IMR-90 (cell line): ENCODE measurements at regions not wholly inside any gene's neighbourhood (a gene's known extent, or its start where the extent isn't known, plus 50 kb on each side); places are given as distances from the start of the nearest gene placed in this dataset.

Experiments used
- ATAC-seq: fragments of 200-7000 bp; cut with Tn5 transposase; 2 replicates; pipeline ENCODE4 v1.9.1; 2020; ENCODE audit warnings: low read depth, mild to moderate bottlenecking, moderate library complexity
- BruUV-seq: library from RNA; stranded (reverse); fragments of 400-500 nt; replicated peaks from 2 replicates; lab custom pipeline; 2021; lab: Mats Ljungman, UMichigan
- CTCF ChIA-PET: fragments of 300-600 bp; formaldehyde crosslinking; extraction: SDS; loops from one replicate; lab custom pipeline; 2021; ENCODE audit warnings: antibody characterized with exemption; lab: Yijun Ruan, JAX
- POLR2A ChIA-PET: fragments of 300-600 bp; sonication (Branson Sonifier 250); formaldehyde crosslinking; loops from one replicate; lab custom pipeline; 2022; ENCODE audit warnings: antibody characterized with exemption; ENCODE audit not compliant: unreplicated experiment; lab: Charles Lee
- DNase-seq: peaks from one replicate; pipeline ENCODE4 v3.0.0; 2013
- H2AFZ ChIP-seq: replicated peaks from 2 replicates; pipeline ENCODE3; 2013; ENCODE audit warnings: low read length, mild to moderate bottlenecking; ENCODE audit not compliant: poor library complexity
- H2AK5ac ChIP-seq: 2 replicates; pipeline ENCODE4 v1.6.1; 2013; ENCODE audit warnings: low read depth, low read length, inconsistent platforms
- H2AK9ac ChIP-seq: replicated peaks from 2 replicates; pipeline ENCODE3; 2013; ENCODE audit warnings: mild to moderate bottlenecking, low read depth, low read length, moderate library complexity; ENCODE audit not compliant: poor library complexity
- H2BK120ac ChIP-seq: 2 replicates; pipeline ENCODE4 v1.6.1; 2013; ENCODE audit warnings: low read depth, low read length, inconsistent platforms
- H2BK15ac ChIP-seq: 3 replicates; pipeline ENCODE4 v1.6.1; 2013; ENCODE audit warnings: low read depth, low read length, inconsistent platforms
- H2BK20ac ChIP-seq: 2 replicates; pipeline ENCODE4 v1.6.1; 2013; ENCODE audit warnings: low read depth, mild to moderate bottlenecking, inconsistent platforms, low read length, moderate library complexity
- H2BK5ac ChIP-seq: 2 replicates; pipeline ENCODE4 v1.6.1; 2013; ENCODE audit warnings: mild to moderate bottlenecking, low read depth, low read length, inconsistent platforms; ENCODE audit not compliant: poor library complexity, severe bottlenecking
- H3K14ac ChIP-seq: replicated peaks from 2 replicates; pipeline ENCODE4 v1.6.1; 2013; ENCODE audit warnings: low read depth, low read length, inconsistent platforms
- H3K18ac ChIP-seq: 2 replicates; pipeline ENCODE4 v1.6.1; 2013; ENCODE audit warnings: low read depth, low read length, control low read depth
- H3K23ac ChIP-seq: 2 replicates; pipeline ENCODE4 v1.6.1; 2013; ENCODE audit warnings: low read depth, low read length, inconsistent platforms
- H3K27ac ChIP-seq: 2 replicates; pipeline ENCODE4 v1.5.1; 2013; ENCODE audit warnings: mild to moderate bottlenecking, control low read depth, low read length; ENCODE audit not compliant: insufficient read depth
- H3K27me3 ChIP-seq: 2 replicates; pipeline ENCODE4 v1.6.1; 2013; ENCODE audit warnings: low read length; ENCODE audit not compliant: control insufficient read depth, insufficient read depth
- H3K36me3 ChIP-seq: 2 replicates; pipeline ENCODE4 v1.6.1; 2013; ENCODE audit warnings: low read length, mixed read lengths; ENCODE audit not compliant: control insufficient read depth, insufficient read depth
- H3K4ac ChIP-seq: 2 replicates; pipeline ENCODE4 v1.6.1; 2013; ENCODE audit warnings: low read depth, low read length, inconsistent platforms
- H3K4me1 ChIP-seq: 2 replicates; pipeline ENCODE4 v1.6.1; 2013; ENCODE audit warnings: low read length, mixed read lengths; ENCODE audit not compliant: control insufficient read depth, insufficient read depth
- H3K4me2 ChIP-seq: 2 replicates; pipeline ENCODE4 v1.6.1; 2013; ENCODE audit warnings: low read depth, mild to moderate bottlenecking, control low read depth, low read length, moderate library complexity
- H3K4me3 ChIP-seq: 2 replicates; pipeline ENCODE4 v1.5.1; 2013; ENCODE audit warnings: low read depth, mild to moderate bottlenecking, control low read depth, low read length, moderate library complexity; ENCODE audit not compliant: insufficient read depth
- H3K56ac ChIP-seq: 2 replicates; pipeline ENCODE4 v1.6.1; 2013; ENCODE audit warnings: low read length, inconsistent platforms; ENCODE audit not compliant: insufficient read depth; ENCODE audit errors: extremely low read depth
- H3K79me1 ChIP-seq, 2 experiments: 2 replicates each; pipeline ENCODE4 v1.6.1; 2013; ENCODE audit warnings: low read length in 2 of 2, inconsistent platforms in 1 of 2, low read depth in 1 of 2
- H3K9ac ChIP-seq: 2 replicates; pipeline ENCODE4 v1.6.1; 2013; ENCODE audit warnings: low read depth, low read length, control low read depth
- H3K9me1 ChIP-seq: 2 replicates; pipeline ENCODE4 v1.6.1; 2013; ENCODE audit warnings: low read length, inconsistent platforms; ENCODE audit not compliant: insufficient read depth
- H3K9me3 ChIP-seq: 2 replicates; pipeline ENCODE4 v1.6.1; 2013; ENCODE audit warnings: low read length; ENCODE audit not compliant: control insufficient read depth, insufficient read depth
- H4K20me1 ChIP-seq: 2 replicates; pipeline ENCODE4 v1.6.1; 2013; ENCODE audit warnings: low read length, inconsistent platforms; ENCODE audit not compliant: insufficient read depth
- H4K5ac ChIP-seq: 2 replicates; pipeline ENCODE4 v1.6.1; 2013; ENCODE audit warnings: mild to moderate bottlenecking, low read depth, low read length, control low read depth
- H4K8ac ChIP-seq, 2 experiments: 2 replicates each; pipeline ENCODE4 v1.6.1; 2013; ENCODE audit warnings: low read depth in 2 of 2, low read length in 2 of 2, control low read depth in 1 of 2, inconsistent platforms in 1 of 2
- H4K91ac ChIP-seq: 2 replicates; pipeline ENCODE4 v1.6.1; 2013; ENCODE audit warnings: low read depth, low read length, inconsistent platforms; ENCODE audit not compliant: insufficient read depth
- WGBS, 2 experiments: methylation state at CpG; one replicate each; pipeline versions ENCODE4 v1.1.5 to v1.1.7; 2013; ENCODE audit warnings: missing lambda C conversion rate in 2 of 2; ENCODE audit not compliant: insufficient read length in 1 of 2; ENCODE audit errors: extremely low coverage in 2 of 2; 5-methylcytosine and 5-hydroxymethylcytosine counted together
- dilution Hi-C: fragments of 300-500 bp; cut with HindIII; formaldehyde crosslinking; loops from one replicate; pipeline ENCODE4 v1.14.3; 2018; ENCODE audit warnings: low sequenced_read_pairs; ENCODE audit not compliant: unreplicated experiment
- in situ Hi-C: fragments of 300-500 bp; cut with MboI; formaldehyde crosslinking; loops from 3 replicates; pipeline ENCODE4 v1.14.3; 2019; ENCODE audit warnings: low sequenced_read_pairs, inconsistent platforms, mixed read lengths
- intact Hi-C: fragments of 100-400 bp; cut with micrococcal nuclease; formaldehyde crosslinking; loops from 2 replicates; pipeline ENCODE4 v1.10.0; 2022
- TF ChIP-seq, protein P1 (sequence below): conservative IDR thresholded peaks from 2 replicates; pipeline ENCODE4 v1.5.1; 2012; ENCODE audit warnings: mild to moderate bottlenecking, low read depth, low read length, improper control_type of control experiment

DNA sequence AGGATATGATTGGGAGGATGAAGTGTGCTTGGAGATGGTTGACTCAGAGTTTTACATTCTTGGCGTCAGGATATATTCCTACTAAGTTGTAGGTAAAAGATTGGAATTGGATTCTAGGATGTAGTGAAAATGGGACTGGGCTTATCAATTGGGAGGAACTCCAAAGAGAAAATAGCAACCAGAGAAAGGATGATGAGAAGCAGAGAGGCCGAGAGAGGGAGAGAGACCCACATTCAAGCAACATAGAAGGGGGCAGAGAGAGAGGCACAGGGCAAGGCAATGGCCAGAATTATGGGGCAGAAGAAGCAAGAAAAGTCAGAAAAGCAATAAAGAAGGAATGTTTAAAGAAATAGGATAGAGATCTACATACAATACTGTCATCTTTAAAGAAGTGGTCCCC lies 217.9 kb upstream of the ACTBL2 start:
- BruUV-seq, result no TSS peak
- ChIA-PET CTCF (no interaction called here), POLR2A (no interaction called here)
- DNase-seq (no peak), ATAC-seq (no peak)
- Histone ChIP-seq H3K23ac (no peak overlapping the region), H2AK5ac (no peak overlapping the region), H4K91ac (no peak overlapping the region), H3K4ac (no peak overlapping the region), H3K27me3 (no peaks in the 10 kb centered on the region), H2BK15ac (no peak overlapping the region; the same call in 2 of the 3 replicates), H3K4me2 (no peak overlapping the region), H3K27ac (no peak overlapping the region), H4K20me1 (no peaks in the 10 kb centered on the region), H2AK9ac (no peak overlapping the region), H4K5ac (no peak overlapping the region), H3K18ac (no peak overlapping the region), H3K4me3 (no peak overlapping the region), H3K79me1 (no peaks in the 10 kb centered on the region), H3K14ac (no peak overlapping the region), H3K36me3 (no peaks in the 10 kb centered on the region), H3K4me1 (peaks cover 4% of the 10 kb centered on the region), H3K9me1 (no peaks in the 10 kb centered on the region), H3K9me3 (no peaks in the 10 kb centered on the region), H2BK5ac (no peak overlapping the region), H4K8ac (no peak overlapping the region), H2AFZ (no peak overlapping the region), H2BK20ac (no peak overlapping the region), H3K9ac (no peak overlapping the region), H2BK120ac (no peak overlapping the region), H3K56ac (no peak overlapping the region)
- WGBS, 2 experiments, result 80% methylated on average over 1 of the region's 2 CpGs; no CpG with 5 or more reads in 1 of the 2 experiments
- in situ Hi-C loops, result no loop called here
- TF ChIP-seq, protein P1, sequence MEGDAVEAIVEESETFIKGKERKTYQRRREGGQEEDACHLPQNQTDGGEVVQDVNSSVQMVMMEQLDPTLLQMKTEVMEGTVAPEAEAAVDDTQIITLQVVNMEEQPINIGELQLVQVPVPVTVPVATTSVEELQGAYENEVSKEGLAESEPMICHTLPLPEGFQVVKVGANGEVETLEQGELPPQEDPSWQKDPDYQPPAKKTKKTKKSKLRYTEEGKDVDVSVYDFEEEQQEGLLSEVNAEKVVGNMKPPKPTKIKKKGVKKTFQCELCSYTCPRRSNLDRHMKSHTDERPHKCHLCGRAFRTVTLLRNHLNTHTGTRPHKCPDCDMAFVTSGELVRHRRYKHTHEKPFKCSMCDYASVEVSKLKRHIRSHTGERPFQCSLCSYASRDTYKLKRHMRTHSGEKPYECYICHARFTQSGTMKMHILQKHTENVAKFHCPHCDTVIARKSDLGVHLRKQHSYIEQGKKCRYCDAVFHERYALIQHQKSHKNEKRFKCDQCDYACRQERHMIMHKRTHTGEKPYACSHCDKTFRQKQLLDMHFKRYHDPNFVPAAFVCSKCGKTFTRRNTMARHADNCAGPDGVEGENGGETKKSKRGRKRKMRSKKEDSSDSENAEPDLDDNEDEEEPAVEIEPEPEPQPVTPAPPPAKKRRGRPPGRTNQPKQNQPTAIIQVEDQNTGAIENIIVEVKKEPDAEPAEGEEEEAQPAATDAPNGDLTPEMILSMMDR, result no peak
- dilution Hi-C loops, result no loop called here
- intact Hi-C loops, result no loop called here
